Fibroblast of skin of left quadriceps (primary cell): ENCODE measurements at regions not wholly inside any gene's neighbourhood (a gene's known extent, or its start where the extent isn't known, plus 50 kb on each side); places are given as distances from the start of the nearest gene placed in this dataset.
"Not testable (repeated sequence)": the region's sequence is repeated elsewhere in the genome, so short reads cannot be mapped to it uniquely, and the experiment has no call there.

ENCODE experiments used
- DNase-seq, 2 experiments: peaks; one replicate each; pipeline ENCODE4 v3.0.0-alpha.2; 2013; ENCODE audit warnings: low read depth in 2 of 2

GRCh38 chr7:79552463-79552862 lies 99.0 kb upstream of the MAGI2 start:
- DNase-seq = no peak

- no peak for DNase-seq
Measured at GRCh38 chr7:79548727-79549126, 95.3 kb upstream of the MAGI2 start.

- DNase-seq = no peak
Measured at GRCh38 chr7:79547132-79547531, 93.7 kb upstream of the MAGI2 start.

GRCh38 chr7:79540592-79540991 lies 87.1 kb upstream of the MAGI2 start:
- DNase-seq = no peak

DNA sequence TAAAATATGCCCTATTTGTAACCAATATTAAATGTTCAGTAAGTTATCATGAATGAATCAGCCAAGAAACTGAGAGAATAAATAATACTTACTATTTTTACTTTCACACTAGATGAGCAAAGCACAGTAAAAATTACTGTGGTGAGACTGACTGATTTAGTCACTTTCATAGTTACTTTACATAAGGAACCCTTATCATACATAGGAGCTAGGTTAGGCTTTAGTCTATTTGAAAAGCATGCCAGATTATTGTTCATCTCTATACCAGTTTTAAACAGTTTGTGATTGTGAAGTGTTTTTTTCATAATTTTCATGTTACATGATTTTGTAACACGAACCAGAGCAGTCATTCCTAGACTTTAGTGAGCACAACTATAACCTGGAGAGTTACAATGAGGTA lies 80.7 kb upstream of the MAGI2 start:
- no peak for DNase-seq

GRCh38 chr7:79531905-79532664 lies 78.6 kb upstream of the MAGI2 start:
- no peak for DNase-seq

- DNase-seq = no peak
Measured at GRCh38 chr7:79531116-79531515, 77.6 kb upstream of the MAGI2 start.

DNA sequence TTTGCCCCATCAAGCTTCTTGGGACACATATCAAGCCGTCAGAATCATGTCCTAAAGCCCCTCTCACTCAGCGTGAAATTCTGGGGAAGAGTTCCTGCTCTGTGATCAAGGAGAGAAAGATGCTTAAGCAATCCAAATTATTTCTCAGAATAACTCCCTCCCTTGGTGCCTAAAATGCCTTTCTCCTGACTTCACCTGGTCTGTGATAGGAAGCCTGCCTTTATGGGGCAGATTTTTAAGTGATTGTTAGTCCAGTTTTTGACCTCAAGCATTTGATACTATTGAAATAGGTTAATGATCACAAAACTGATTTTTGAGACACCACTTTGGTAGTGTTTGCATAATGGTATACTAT lies 76.4 kb upstream of the MAGI2 start:
- no peak for DNase-seq

DNA sequence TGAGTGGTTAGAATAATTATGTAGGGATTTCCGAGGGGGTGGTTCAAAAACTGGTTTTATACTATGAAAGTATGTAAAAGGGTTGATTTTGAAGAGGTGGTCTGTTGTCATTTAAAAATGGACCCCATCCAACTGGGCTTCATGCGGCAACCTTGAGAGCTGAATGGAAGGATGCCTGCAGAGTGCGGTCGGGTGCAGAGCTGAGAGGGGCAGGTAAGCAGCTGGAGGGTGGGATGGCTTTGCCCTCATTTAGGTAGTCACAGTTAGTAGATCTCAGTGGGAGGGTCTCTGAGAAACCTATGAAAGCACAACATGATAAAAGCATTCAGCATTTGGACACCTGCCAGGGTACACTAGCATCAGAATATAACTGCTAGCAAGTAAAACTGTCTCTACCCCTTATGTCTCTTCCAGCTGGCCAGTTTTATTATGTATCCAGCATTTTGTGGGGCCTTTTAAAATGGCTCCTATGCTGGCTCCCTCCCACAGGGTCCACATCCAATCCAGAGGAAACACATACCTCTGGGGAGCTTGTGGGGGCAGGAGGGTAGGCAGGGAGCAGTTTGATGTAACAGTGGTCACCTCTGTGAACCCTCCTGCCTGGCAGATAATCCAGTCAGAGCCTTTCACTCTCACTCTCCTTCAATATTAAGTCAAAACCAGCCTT lies 75.9 kb upstream of the MAGI2 start:
- no peak for DNase-seq

GRCh38 chr7:79528421-79528820 lies 75.0 kb upstream of the MAGI2 start:
- no peak for DNase-seq

DNA sequence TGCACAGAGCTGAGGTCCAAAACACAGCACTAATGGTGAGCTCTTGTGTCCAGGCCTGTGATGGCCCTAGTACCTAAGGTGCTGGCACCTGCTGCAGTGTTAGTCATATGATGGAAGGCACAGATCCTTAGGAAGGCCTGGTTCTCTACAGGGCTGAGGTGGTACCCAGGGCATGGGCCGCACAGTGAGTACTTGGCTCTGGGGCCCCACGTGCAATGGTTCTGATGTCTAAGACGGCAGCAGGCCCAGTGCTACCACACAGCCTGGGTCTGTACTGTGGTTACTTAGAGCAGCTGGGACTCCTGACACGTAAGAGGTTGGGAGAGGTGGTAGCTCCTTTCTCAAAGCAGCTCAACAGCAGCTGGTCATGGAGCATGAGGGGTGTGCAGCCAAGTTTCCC lies 70.6 kb upstream of the MAGI2 start:
- no peak for DNase-seq

DNA sequence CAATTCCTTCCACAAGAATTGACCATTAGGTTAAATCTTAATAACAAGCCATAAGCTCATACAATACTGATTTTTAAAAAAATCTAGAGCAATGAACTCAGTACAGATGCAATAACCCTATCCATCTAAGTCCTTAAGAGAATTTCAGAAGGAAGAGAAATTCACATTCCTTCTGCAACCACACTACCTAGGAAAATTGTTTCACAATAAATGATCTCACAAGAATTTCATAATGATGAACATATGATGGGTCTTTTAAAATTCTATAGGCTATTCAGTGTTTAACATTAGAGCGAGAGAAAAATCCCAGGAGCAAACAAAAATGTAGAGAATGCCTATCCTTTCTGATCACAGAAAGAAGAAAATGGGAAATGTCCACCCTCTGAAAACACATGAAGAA lies 70.0 kb upstream of the MAGI2 start:
- DNase-seq = peak; percentile 83 to 84

GRCh38 chr7:79520543-79520942 lies 67.1 kb upstream of the MAGI2 start:
- DNase-seq = peak in 1 of 2 experiments; percentile 39

DNA sequence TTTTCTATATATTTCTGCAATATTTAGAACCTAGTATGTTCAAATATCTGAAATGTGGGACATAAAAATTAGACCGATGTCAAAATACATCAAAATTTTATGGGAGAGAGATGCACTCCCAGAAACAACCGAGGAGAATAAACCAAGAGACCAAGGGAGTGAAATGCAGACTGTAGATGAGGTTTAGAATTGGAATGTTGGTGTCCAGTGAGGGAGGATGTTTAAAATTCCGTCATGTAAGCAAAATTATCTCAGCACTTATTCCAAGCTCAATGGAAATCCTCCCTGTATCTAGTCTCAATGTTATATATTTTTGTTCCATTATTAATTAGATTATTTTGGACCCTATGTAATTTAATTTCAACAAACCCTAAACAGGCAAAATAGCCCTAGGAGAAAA lies 61.9 kb upstream of the MAGI2 start:
- DNase-seq = no peak

DNA sequence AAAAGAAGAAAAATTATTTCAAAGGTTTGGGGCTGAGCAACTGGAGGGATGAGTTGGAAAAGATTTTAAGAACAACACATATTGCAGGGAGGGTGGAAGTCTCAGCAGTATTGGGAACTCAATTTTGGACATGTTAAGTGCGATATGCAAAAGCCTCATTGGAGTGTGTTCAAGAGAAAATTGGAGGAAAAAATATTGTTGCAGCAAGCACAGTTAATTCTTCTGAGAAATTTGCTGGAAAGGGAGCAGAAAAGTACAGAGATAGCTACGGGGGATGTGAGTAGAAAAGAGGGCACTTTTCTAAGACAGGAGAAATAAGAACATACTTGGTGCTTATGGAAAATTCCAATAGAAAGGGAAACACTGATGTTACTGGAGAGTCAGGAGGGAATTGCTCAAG lies 59.8 kb upstream of the MAGI2 start:
- no peak for DNase-seq

GRCh38 chr7:79512261-79512660 lies 58.8 kb upstream of the MAGI2 start:
- DNase-seq = no peak

DNA sequence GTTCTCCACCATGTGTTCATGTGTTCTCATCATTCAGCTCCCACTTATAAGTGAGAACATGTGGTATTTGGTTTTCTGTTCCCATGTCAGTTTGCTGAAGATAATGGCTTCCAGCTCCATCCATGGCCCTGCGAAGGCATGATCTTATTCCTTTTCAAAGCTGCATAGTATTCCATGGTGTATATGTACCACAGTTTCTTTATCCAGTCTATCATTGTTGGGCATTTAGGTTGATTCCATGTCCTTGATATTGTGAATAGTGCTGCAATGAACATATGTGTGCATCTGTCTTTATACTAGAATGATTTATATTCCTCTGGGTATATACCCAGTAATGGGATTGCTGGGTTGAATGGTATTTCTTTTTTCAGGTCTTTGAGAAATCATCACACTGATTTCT lies 57.6 kb upstream of the MAGI2 start:
- not testable (repeated sequence) for DNase-seq

GRCh38 chr7:79507131-79507530 lies 53.7 kb upstream of the MAGI2 start:
- DNase-seq = no peak

DNA sequence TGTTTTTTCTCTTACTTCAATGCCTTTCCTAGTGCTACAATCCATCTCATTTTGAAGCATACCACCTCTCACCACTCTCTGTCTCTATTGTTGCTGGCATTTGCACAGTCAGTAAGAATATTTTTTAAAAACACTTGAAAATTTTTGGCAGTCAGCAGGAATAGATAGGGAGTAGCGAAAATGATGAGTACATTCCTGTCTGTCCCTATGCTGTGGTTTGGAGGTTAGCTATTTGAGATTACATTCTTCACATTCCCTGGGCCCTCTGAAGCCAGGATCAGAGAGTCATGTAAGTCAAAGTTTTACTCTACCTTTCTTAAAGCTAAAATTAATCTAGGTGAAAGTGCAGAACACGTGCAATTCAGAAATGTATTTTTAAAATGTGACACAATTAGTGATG lies 53.0 kb upstream of the MAGI2 start:
- DNase-seq = peak; percentile 47 to 52

- no peak for DNase-seq
Measured at GRCh38 chr7:79504607-79505389, 51.3 kb upstream of the MAGI2 start.
